Activated naive CD8-positive, alpha-beta T cell treated with anti-CD3 and anti-CD28 coated beads, Interleukin-2, amount 10 ng/mL, durations not matched to agents 7 days and 5 days (primary cell): ENCODE measurements at regions not wholly inside any gene's neighbourhood (a gene's known extent, or its start where the extent isn't known, plus 50 kb on each side); places are given as distances from the start of the nearest gene placed in this dataset.

ENCODE experiments used
- ATAC-seq: fragments of 150-1000 bp; cut with Tn5 transposase; one replicate; pipeline ENCODE4 v1.10.0; 2021; ENCODE audit warnings: low read depth, moderate library complexity
- POLR2A ChIA-PET: fragments of 350-600 bp; sonication (Branson Sonifier 250); formaldehyde crosslinking; loops from one replicate; lab custom pipeline; 2021; ENCODE audit warnings: antibody characterized with exemption; lab: Charles Lee
- DNase-seq: peaks from one replicate; pipeline ENCODE4 v3.0.0; 2021
- H3K27ac Mint-ChIP-seq: one replicate; pipeline ENCODE4 v1.8.0; 2022; ENCODE audit warnings: mild to moderate bottlenecking, mixed read lengths
- H3K27me3 Mint-ChIP-seq: one replicate; pipeline ENCODE4 v1.8.0; 2022; ENCODE audit warnings: mild to moderate bottlenecking, moderate library complexity, mixed read lengths
- H3K36me3 Mint-ChIP-seq: one replicate; pipeline ENCODE4 v1.8.0; 2021; ENCODE audit warnings: mild to moderate bottlenecking, mixed read lengths
- H3K4me1 Mint-ChIP-seq: one replicate; pipeline ENCODE4 v1.8.0; 2021; ENCODE audit warnings: mixed read lengths
- H3K4me3 Mint-ChIP-seq: one replicate; pipeline ENCODE4 v1.8.0; 2022; ENCODE audit warnings: mild to moderate bottlenecking, moderate library complexity, mixed read lengths
- H3K9me3 Mint-ChIP-seq: one replicate; pipeline ENCODE4 v1.8.0; 2021; ENCODE audit warnings: mixed read lengths

GRCh38 chr1:238487931-238488330 is 597.2 kb upstream of the ZP4 start:
- Mint-ChIP-seq H3K27me3 (no peaks in the 10 kb centered on the region), H3K36me3 (no peaks in the 10 kb centered on the region), H3K9me3 (peaks cover 1% of the 10 kb centered on the region), H3K4me3 (no peak overlapping the region), H3K4me1 (no peaks in the 10 kb centered on the region), H3K27ac (no peak overlapping the region)
- DNase-seq (no peak), ATAC-seq (no peak)
- POLR2A ChIA-PET = no interaction called here

GRCh38 chr1:238485912-238486209 is 595.1 kb upstream of the ZP4 start:
- no peaks in the 10 kb centered on the region for H3K4me1 Mint-ChIP-seq
- POLR2A ChIA-PET = no interaction called here
- ATAC-seq (no peak), DNase-seq (no peak)
- no peak overlapping the region for H3K27ac Mint-ChIP-seq
- H3K36me3 Mint-ChIP-seq = no peaks in the 10 kb centered on the region
- peaks cover 1% of the 10 kb centered on the region for H3K9me3 Mint-ChIP-seq
- H3K4me3 Mint-ChIP-seq = no peak overlapping the region
- H3K27me3 Mint-ChIP-seq = no peaks in the 10 kb centered on the region

GRCh38 chr1:238485057-238485911 is 594.6 kb upstream of the ZP4 start:
- no peaks in the 10 kb centered on the region for H3K4me1 Mint-ChIP-seq
- ATAC-seq (no peak), DNase-seq (no peak)
- no peak overlapping the region for H3K4me3 Mint-ChIP-seq
- H3K27me3 Mint-ChIP-seq = no peaks in the 10 kb centered on the region
- POLR2A ChIA-PET = no interaction called here
- no peaks in the 10 kb centered on the region for H3K36me3 Mint-ChIP-seq
- no peak overlapping the region for H3K27ac Mint-ChIP-seq
- H3K9me3 Mint-ChIP-seq = no peaks in the 10 kb centered on the region

GRCh38 chr1:238484121-238484520 is 593.4 kb upstream of the ZP4 start:
- Mint-ChIP-seq H3K9me3 (no peaks in the 10 kb centered on the region), H3K4me1 (no peaks in the 10 kb centered on the region), H3K27me3 (no peaks in the 10 kb centered on the region), H3K4me3 (no peak overlapping the region), H3K36me3 (no peaks in the 10 kb centered on the region), H3K27ac (no peak overlapping the region)
- DNase-seq = no peak
- POLR2A ChIA-PET = no interaction called here
- ATAC-seq = no peak

DNA sequence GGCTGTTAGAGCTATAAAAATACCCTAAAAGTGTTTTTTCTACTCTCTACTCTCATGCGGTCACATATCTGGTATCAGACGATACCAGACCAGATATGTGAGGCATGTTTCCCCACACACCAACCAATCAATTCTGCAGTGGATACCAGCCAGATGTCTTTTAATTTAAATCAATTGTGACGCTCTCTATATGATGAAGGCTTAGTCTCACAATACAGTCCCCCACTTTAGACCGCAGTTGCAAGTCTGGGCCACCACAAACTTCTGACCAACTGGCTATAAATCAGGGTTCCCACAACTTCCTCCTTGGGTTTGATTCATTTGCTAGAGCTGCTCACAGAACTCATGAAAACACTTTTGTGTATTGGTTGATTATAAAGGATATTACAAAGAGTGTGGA is 586.1 kb upstream of the ZP4 start:
- H3K27ac Mint-ChIP-seq = no peak overlapping the region
- H3K4me3 Mint-ChIP-seq = no peak overlapping the region
- H3K4me1 Mint-ChIP-seq = no peaks in the 10 kb centered on the region
- no peaks in the 10 kb centered on the region for H3K36me3 Mint-ChIP-seq
- no peaks in the 10 kb centered on the region for H3K27me3 Mint-ChIP-seq
- DNase-seq (no peak), ATAC-seq (no peak)
- POLR2A ChIA-PET = no interaction called here
- H3K9me3 Mint-ChIP-seq = peaks cover 1% of the 10 kb centered on the region

DNA sequence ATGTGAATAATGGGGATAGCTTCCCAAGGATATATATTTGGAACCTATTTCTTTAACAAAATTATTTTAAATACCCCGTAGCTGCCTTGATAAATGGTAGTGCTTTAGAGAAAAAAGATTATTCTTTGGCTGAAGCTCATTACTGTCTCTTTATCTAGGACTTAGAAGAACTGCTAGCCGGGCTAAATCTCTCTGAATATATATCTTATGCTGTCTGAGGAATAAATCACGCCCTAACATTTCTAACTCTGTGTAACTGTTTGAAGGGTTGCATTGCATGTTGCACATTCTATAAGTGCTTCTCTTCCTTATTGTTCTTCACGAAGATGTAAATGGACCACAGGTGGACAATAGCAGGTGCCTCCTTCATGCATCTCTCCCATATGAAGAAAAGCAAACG is 585.0 kb upstream of the ZP4 start:
- DNase-seq (no peak), ATAC-seq (no peak)
- POLR2A ChIA-PET = no interaction called here
- Mint-ChIP-seq H3K36me3 (no peaks in the 10 kb centered on the region), H3K27me3 (no peaks in the 10 kb centered on the region), H3K4me1 (no peaks in the 10 kb centered on the region), H3K27ac (no peak overlapping the region), H3K4me3 (no peak overlapping the region), H3K9me3 (peaks cover 1% of the 10 kb centered on the region)

DNA sequence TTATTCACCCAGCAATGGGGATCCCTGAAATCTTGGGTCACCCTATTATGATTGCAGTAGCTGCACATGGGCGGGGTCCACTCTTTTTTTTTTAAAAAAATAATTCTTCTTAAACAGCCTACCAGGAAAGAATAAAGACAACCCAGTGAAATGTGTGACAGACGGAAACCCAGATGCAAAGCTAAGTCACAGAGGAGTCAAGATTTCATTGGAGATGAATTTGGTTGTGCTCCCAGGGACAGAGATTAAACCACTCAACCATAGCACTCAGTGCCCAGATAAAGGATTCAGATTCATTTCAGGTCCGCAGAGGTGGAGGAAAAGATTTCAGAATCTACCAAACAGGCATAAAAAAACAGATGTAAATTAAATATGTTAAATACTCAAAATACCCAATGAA is 583.5 kb upstream of the ZP4 start:
- POLR2A ChIA-PET = no interaction called here
- H3K27ac Mint-ChIP-seq = no peak overlapping the region
- H3K27me3 Mint-ChIP-seq = no peaks in the 10 kb centered on the region
- no peaks in the 10 kb centered on the region for H3K4me1 Mint-ChIP-seq
- H3K9me3 Mint-ChIP-seq = peaks cover 1% of the 10 kb centered on the region
- DNase-seq (no peak), ATAC-seq (no peak)
- H3K4me3 Mint-ChIP-seq = no peak overlapping the region
- no peaks in the 10 kb centered on the region for H3K36me3 Mint-ChIP-seq

GRCh38 chr1:238469146-238469631 is 578.5 kb upstream of the ZP4 start:
- DNase-seq (no peak), ATAC-seq (no peak)
- peaks cover 1% of the 10 kb centered on the region for H3K9me3 Mint-ChIP-seq
- H3K4me3 Mint-ChIP-seq = no peak overlapping the region
- H3K27me3 Mint-ChIP-seq = no peaks in the 10 kb centered on the region
- H3K36me3 Mint-ChIP-seq = no peaks in the 10 kb centered on the region
- H3K4me1 Mint-ChIP-seq = no peaks in the 10 kb centered on the region
- no peak overlapping the region for H3K27ac Mint-ChIP-seq
- POLR2A ChIA-PET = no interaction called here

DNA sequence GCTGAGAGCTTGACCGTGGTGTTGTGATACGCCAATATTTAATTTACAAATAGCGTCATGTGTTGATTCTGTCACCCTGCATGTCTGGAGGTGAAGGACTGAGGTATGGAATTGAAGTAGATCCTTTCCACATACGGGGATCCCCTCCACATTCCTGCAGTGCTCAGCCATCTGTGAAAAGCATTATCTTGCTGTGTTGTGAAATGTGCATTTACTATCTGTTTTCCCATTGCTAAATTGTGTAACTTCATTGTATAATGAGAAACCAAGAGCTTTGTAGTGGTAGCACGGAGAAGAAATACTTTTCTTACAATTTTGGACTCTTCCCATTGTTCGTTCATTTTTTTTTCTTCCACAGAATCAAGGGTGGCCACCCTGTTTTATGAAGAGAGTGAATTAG is 577.3 kb upstream of the ZP4 start:
- POLR2A ChIA-PET = no interaction called here
- no peaks in the 10 kb centered on the region for H3K36me3 Mint-ChIP-seq

DNA sequence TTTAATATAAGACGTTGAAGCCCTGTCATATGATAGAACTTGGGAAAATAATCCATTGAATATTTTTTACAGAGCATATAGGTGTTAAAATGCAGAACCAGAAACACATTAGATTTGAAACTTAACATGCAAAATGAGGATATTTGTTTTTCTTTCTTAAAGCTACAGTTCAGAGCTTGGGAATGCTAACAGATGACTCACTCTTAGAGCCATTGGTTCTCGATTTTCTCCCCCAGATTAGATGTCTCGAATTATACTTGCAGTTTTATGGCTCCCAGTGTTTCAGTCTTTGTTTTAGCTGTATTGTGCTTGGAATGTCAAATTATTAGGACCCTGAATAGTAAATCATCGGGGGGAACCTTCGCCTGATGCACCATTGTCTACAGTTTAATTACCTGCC is 575.7 kb upstream of the ZP4 start:
- Mint-ChIP-seq H3K36me3 (no peaks in the 10 kb centered on the region), H3K27ac (no peak overlapping the region), H3K4me1 (no peaks in the 10 kb centered on the region), H3K9me3 (peaks cover 3% of the 10 kb centered on the region), H3K27me3 (no peaks in the 10 kb centered on the region), H3K4me3 (no peak overlapping the region)
- POLR2A ChIA-PET = no interaction called here
- ATAC-seq (no peak), DNase-seq (no peak)

More for the DNA sequence above, 577.3 kb upstream of the ZP4 start:
- no peak overlapping the region for H3K27ac Mint-ChIP-seq
- peaks cover 1% of the 10 kb centered on the region for H3K9me3 Mint-ChIP-seq
- DNase-seq = no peak
- no peaks in the 10 kb centered on the region for H3K4me1 Mint-ChIP-seq
- no peaks in the 10 kb centered on the region for H3K27me3 Mint-ChIP-seq
- no peak overlapping the region for H3K4me3 Mint-ChIP-seq
- no peak for ATAC-seq

DNA sequence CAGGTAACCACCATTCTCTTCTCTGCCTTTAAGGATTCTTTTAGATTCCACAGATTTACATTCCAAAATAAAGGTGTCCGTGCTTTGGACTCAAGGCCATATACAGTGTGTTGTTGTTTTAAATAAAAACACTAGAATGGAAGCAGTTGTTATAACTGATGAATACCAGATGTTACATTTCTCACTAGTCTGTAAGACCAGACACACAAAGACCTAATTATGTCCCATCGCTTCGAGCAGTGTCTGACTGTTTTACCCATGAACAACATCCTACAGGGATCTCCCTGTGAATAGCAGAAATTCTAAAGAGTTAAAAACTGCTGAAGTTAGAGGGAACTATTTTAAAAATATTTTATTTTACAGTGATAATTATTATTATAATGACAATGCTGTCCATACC is 574.7 kb upstream of the ZP4 start:
- Mint-ChIP-seq H3K27me3 (no peaks in the 10 kb centered on the region), H3K36me3 (no peaks in the 10 kb centered on the region)
- POLR2A ChIA-PET = no interaction called here

GRCh38 chr1:238458899-238459298 is 568.2 kb upstream of the ZP4 start:
- H3K36me3 Mint-ChIP-seq = no peaks in the 10 kb centered on the region
- H3K4me3 Mint-ChIP-seq = no peak overlapping the region
- DNase-seq = no peak
- no peak overlapping the region for H3K27ac Mint-ChIP-seq
- H3K27me3 Mint-ChIP-seq = no peaks in the 10 kb centered on the region
- no peaks in the 10 kb centered on the region for H3K4me1 Mint-ChIP-seq
- POLR2A ChIA-PET = no interaction called here
- peaks cover 3% of the 10 kb centered on the region for H3K9me3 Mint-ChIP-seq
- no peak for ATAC-seq

More for the DNA sequence above, 574.7 kb upstream of the ZP4 start:
- no peak overlapping the region for H3K4me3 Mint-ChIP-seq
- no peaks in the 10 kb centered on the region for H3K4me1 Mint-ChIP-seq
- no peak overlapping the region for H3K27ac Mint-ChIP-seq
- ATAC-seq (no peak), DNase-seq (no peak)
- peaks cover 3% of the 10 kb centered on the region for H3K9me3 Mint-ChIP-seq

GRCh38 chr1:238457610-238458009 is 566.9 kb upstream of the ZP4 start:
- Mint-ChIP-seq H3K36me3 (no peaks in the 10 kb centered on the region), H3K4me1 (no peaks in the 10 kb centered on the region), H3K9me3 (peaks cover 1% of the 10 kb centered on the region), H3K4me3 (no peak overlapping the region), H3K27me3 (no peaks in the 10 kb centered on the region), H3K27ac (no peak overlapping the region)
- DNase-seq (no peak), ATAC-seq (no peak)
- POLR2A ChIA-PET = no interaction called here

GRCh38 chr1:238451781-238452310 is 561.1 kb upstream of the ZP4 start:
- Mint-ChIP-seq H3K27ac (no peak overlapping the region), H3K27me3 (no peaks in the 10 kb centered on the region)

More at GRCh38 chr1:238451781-238452310, 561.1 kb upstream of the ZP4 start:
- POLR2A ChIA-PET = no interaction called here
- H3K4me1 Mint-ChIP-seq = no peaks in the 10 kb centered on the region
- H3K9me3 Mint-ChIP-seq = peaks cover 2% of the 10 kb centered on the region
- ATAC-seq (no peak), DNase-seq (no peak)
- H3K4me3 Mint-ChIP-seq = no peak overlapping the region
- H3K36me3 Mint-ChIP-seq = no peaks in the 10 kb centered on the region
